SK-N-MC (cell line): ENCODE measurements at regions not wholly inside any gene's neighbourhood (a gene's known extent, or its start where the extent isn't known, plus 50 kb on each side); places are given as distances from the start of the nearest gene placed in this dataset.

Source experiments
- EZH2 ChIP-seq: fragments of 200-600 bp; sonication (generic); IDR thresholded peaks from one replicate; pipeline ENCODE4 v1.6.1; 2017; ENCODE audit warnings: antibody characterized with exemption
- POLR2AphosphoS5 ChIP-seq: IDR thresholded peaks from 2 replicates; pipeline ENCODE4 v1.6.1; 2012; ENCODE audit warnings: mild to moderate bottlenecking, low read depth, low read length, borderline replicate concordance

- no peak for TF ChIP-seq EZH2
- no peak for TF ChIP-seq POLR2AphosphoS5
These were observed 100.3 kb downstream of the EMB start for GRCh38 chr5:50340757-50341156.
